ENCODE measurements at regions not wholly inside any gene's neighbourhood (a gene's known extent, or its start where the extent isn't known, plus 50 kb on each side); places are given as distances from the start of the nearest gene placed in this dataset.

GRCh38 chr5:54851449-54851848 lies 133.9 kb downstream of the ESM1 start:
- no peak for ATAC-seq

- ATAC-seq = no peak
Measured at GRCh38 chr5:54848581-54848980, 136.8 kb downstream of the ESM1 start.

GRCh38 chr5:54845567-54845941 lies 139.8 kb downstream of the ESM1 start:
- ATAC-seq = peak; percentile 29

GRCh38 chr5:54844905-54845566 lies 140.4 kb downstream of the ESM1 start:
- no peak for ATAC-seq

GRCh38 chr5:54844266-54844665 lies 141.1 kb downstream of the ESM1 start:
- no peak for ATAC-seq

GRCh38 chr5:54841481-54841880 lies 143.9 kb downstream of the ESM1 start:
- ATAC-seq = no peak

GRCh38 chr5:54838843-54839242 lies 146.6 kb downstream of the ESM1 start:
- ATAC-seq = no peak

GRCh38 chr5:54837981-54838380 lies 147.4 kb downstream of the ESM1 start:
- ATAC-seq = no peak

- no peak for ATAC-seq
Measured at GRCh38 chr5:54837093-54837492, 148.3 kb downstream of the ESM1 start.

- ATAC-seq = no peak
Measured at GRCh38 chr5:54835647-54836046, 149.7 kb downstream of the ESM1 start.

GRCh38 chr5:54834121-54834842 lies 151.1 kb downstream of the ESM1 start:
- ATAC-seq = no peak

GRCh38 chr5:54833590-54833989 lies 151.8 kb downstream of the ESM1 start:
- no peak for ATAC-seq

GRCh38 chr5:54832858-54833257 lies 152.5 kb downstream of the ESM1 start:
- no peak for ATAC-seq

- no peak for ATAC-seq
Measured at GRCh38 chr5:54832045-54832444, 153.3 kb downstream of the ESM1 start.

GRCh38 chr5:54831233-54831632 lies 154.2 kb downstream of the ESM1 start:
- no peak for ATAC-seq

- no peak for ATAC-seq
Measured at GRCh38 chr5:54829676-54830535, 155.5 kb downstream of the ESM1 start.

GRCh38 chr5:54829102-54829501 lies 156.3 kb downstream of the ESM1 start:
- no peak for ATAC-seq

- ATAC-seq = no peak
Measured at GRCh38 chr5:54828151-54828550, 157.2 kb downstream of the ESM1 start.

- ATAC-seq = peak; percentile 82
Measured at GRCh38 chr5:54825005-54825404, 160.4 kb downstream of the ESM1 start.

GRCh38 chr5:54823006-54823405 lies 162.4 kb downstream of the ESM1 start:
- no peak for ATAC-seq

GRCh38 chr5:54822324-54822687 lies 163.1 kb downstream of the ESM1 start:
- no peak for ATAC-seq

GRCh38 chr5:54821445-54822323 lies 163.7 kb downstream of the ESM1 start:
- ATAC-seq = no peak

Measured in esophagus mucosa (tissue), 1 donor.